ENCODE measurements at regions not wholly inside any gene's neighbourhood (a gene's known extent, or its start where the extent isn't known, plus 50 kb on each side); places are given as distances from the start of the nearest gene placed in this dataset.
"Not testable (repeated sequence)": the region's sequence is repeated elsewhere in the genome, so short reads cannot be mapped to it uniquely, and the experiment has no call there.

- no peak overlapping the region for H3K4me3 ChIP-seq (ENCODE audit: low read depth, poor library complexity, severe bottlenecking)
- peak in 1 of 2 donors; percentile 25 for DNase-seq (ENCODE audit: low spot score in 2 of 2)
- WGBS, 2 donors = 12 to 18% methylated on average over 15 of the region's 15 CpGs
- TF ChIP-seq, protein P1, sequence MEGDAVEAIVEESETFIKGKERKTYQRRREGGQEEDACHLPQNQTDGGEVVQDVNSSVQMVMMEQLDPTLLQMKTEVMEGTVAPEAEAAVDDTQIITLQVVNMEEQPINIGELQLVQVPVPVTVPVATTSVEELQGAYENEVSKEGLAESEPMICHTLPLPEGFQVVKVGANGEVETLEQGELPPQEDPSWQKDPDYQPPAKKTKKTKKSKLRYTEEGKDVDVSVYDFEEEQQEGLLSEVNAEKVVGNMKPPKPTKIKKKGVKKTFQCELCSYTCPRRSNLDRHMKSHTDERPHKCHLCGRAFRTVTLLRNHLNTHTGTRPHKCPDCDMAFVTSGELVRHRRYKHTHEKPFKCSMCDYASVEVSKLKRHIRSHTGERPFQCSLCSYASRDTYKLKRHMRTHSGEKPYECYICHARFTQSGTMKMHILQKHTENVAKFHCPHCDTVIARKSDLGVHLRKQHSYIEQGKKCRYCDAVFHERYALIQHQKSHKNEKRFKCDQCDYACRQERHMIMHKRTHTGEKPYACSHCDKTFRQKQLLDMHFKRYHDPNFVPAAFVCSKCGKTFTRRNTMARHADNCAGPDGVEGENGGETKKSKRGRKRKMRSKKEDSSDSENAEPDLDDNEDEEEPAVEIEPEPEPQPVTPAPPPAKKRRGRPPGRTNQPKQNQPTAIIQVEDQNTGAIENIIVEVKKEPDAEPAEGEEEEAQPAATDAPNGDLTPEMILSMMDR (IDR thresholded peaks at IDR 0.05) = no peak
- TF ChIP-seq POLR2A (IDR thresholded peaks at IDR 0.05) = no peak
- intact Hi-C loops (cut with DNase I; ENCODE audit: low total_unique reads) = loop anchor here (5.0 kb wide), 1 partner anchor 404 kb away; the partner anchor contains the start of gene NTS
Observed at GRCh38 chr12:85468356-85469157, 188.5 kb downstream of the ALX1 start.

- not testable (repeated sequence) for H3K4me3 ChIP-seq (ENCODE audit: low read depth, poor library complexity, severe bottlenecking); DNase-seq (ENCODE audit: low spot score in 2 of 2)
- intact Hi-C loops (cut with DNase I; ENCODE audit: low total_unique reads) = loop anchor here (5.0 kb wide), 1 partner anchor 403 kb away; the partner anchor contains the start of gene NTS
- WGBS, 2 donors = 41 to 43% methylated on average over 5 of the region's 5 CpGs
Observed at GRCh38 chr12:85469158-85470086, 189.4 kb downstream of the ALX1 start.

DNA sequence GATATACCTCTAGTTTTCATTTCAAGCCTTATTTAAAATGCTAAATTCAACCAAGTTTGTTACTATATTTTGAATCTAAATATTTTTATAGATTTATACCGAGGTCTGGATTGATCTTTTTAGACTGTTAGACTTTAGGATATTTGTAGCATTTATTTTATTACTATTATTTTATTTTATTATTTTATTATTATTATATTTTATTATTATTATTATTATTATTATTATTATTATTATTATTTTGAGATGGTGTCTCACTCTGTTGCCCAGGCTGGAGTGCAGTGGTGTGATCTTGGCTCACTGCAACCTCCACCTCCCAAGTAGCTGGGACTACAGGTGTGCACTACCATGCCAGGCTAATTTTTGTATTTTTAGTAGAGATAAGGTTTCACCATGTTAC lies 195.3 kb downstream of the ALX1 start:
- intact Hi-C loops (cut with DNase I; ENCODE audit: low total_unique reads); H3K4me3 ChIP-seq (ENCODE audit: low read depth, poor library complexity, severe bottlenecking); DNase-seq (ENCODE audit: low spot score in 2 of 2): not testable (repeated sequence)
- WGBS, 2 donors = 98% methylated on average over 1 of the region's 1 CpG

- TF ChIP-seq, protein P1 (IDR thresholded peaks at IDR 0.05) = no peak
- no peak for TF ChIP-seq POLR2A (IDR thresholded peaks at IDR 0.05)
- no peak for DNase-seq (ENCODE audit: low spot score in 2 of 2)
- H3K4me3 ChIP-seq (ENCODE audit: low read depth, poor library complexity, severe bottlenecking) = no peak overlapping the region
- intact Hi-C loops (cut with DNase I; ENCODE audit: low total_unique reads) = no loop called here
Observed at GRCh38 chr12:85476756-85477155, 196.7 kb downstream of the ALX1 start.

GRCh38 chr12:85484387-85484786 lies 204.4 kb downstream of the ALX1 start:
- intact Hi-C loops (cut with DNase I; ENCODE audit: low total_unique reads) = no loop called here
- no peak for DNase-seq (ENCODE audit: low spot score in 2 of 2)
- 70 to 79% methylated on average over 1 of the region's 1 CpG for WGBS, 2 donors

GRCh38 chr12:85489194-85489593 lies 209.2 kb downstream of the ALX1 start:
- no peak overlapping the region for H3K4me3 ChIP-seq (ENCODE audit: low read depth, poor library complexity, severe bottlenecking)

More at GRCh38 chr12:85484387-85484786, 204.4 kb downstream of the ALX1 start:
- no peak overlapping the region for H3K4me3 ChIP-seq (ENCODE audit: low read depth, poor library complexity, severe bottlenecking)
- TF ChIP-seq POLR2A (IDR thresholded peaks at IDR 0.05) = no peak

More at GRCh38 chr12:85489194-85489593, 209.2 kb downstream of the ALX1 start:
- WGBS, 2 donors = 47 to 48% methylated on average over 1 of the region's 1 CpG
- DNase-seq (ENCODE audit: low spot score in 2 of 2) = no peak
- TF ChIP-seq, protein P1 (IDR thresholded peaks at IDR 0.05) = no peak
- no peak for TF ChIP-seq POLR2A (IDR thresholded peaks at IDR 0.05)
- intact Hi-C loops (cut with DNase I; ENCODE audit: low total_unique reads) = no loop called here

All from lower leg skin (tissue), 4 donors.